ENCODE measurements at regions not wholly inside any gene's neighbourhood (a gene's known extent, or its start where the extent isn't known, plus 50 kb on each side); places are given as distances from the start of the nearest gene placed in this dataset.

DNA sequence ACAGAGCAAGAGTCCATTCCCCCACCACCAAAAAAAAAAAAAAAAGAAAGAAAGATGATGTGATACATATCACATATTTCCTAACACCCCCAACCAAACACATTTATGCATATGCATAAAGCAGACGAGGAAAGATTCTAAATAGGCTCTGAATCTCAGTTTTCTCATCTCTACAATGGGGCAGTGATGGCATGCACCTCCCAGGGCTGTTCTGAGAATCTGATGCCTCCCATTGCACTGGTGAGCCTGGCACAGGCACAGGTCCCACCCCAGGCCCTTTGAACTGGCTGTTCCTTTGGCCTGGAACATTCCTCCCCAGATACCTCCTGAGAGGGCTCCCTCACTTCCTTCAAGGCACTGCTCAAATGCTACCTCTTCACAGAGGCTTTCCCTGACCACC lies 116.5 kb downstream of the C9orf50 start:
- DNase-seq, result no peak

DNA sequence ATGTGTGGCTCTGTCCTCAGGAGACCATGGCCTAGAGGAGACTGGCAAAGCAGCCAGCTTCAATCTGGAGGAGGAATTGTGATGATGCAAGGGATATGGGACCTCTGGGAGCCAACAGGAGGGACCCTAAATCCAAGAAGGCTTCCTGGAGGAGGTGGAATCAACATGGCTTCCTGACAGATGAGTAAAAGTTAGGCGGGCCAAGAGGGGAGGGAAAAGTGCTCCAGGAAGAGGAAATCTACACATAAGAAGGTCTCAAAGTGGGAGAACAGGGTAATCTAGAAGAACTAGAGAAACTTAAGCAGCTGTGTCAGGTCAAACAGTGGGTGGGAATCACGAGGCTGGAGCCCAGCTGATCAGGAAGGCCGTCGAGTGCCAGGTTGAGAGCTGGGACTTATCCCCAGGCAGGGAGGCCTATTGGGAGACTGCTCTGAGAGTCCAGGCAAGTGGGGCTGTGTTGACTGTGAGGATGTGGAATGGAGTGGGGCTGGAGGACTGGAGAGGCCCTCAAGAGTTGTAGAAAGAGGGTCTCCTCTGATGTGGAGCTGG lies 119.1 kb downstream of the C9orf50 start:
- DNase-seq, result no peak

DNA sequence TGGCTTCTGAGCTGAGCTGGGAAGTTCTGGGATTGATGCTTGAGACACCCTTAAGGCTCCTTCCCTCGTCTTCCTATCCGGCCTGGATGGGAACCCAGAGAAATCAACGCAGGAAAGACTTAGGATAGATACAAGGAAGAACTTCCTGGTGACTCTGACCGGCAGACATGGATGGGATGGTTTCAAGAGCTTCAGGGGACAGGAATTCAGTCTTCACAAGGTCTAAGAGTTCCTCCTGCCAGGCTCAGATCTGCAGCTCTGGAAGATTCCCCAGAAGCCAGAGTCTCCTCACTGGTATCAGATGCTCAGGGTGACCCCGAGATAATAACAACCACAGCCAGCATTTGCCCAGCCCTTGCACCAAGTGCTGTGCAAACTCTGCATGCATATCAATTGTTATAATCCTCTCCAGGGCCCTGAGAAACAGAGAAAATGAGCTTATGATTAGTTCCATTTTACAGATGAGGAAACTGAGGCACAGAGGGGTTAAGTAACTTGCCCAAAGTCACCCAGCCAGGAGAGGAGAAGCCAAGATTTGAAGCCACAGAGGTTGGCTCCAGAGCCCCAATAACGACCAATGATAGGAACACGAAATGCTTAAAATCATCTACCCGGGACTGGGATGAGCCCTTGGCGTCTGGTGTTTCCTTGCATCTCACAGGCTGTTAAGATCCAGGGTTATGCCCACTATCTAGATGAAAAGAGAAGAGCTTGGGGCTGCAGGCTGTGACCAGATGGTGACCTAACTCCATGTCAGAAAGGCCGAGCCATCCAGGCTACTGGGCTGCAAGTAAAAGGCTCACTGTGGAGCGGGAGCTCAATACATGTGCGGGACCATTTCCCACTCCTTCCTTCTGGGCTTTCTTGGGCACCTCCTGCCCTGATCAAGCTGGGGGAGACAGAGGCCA lies 119.8 kb downstream of the C9orf50 start:
- no peak for DNase-seq

DNA sequence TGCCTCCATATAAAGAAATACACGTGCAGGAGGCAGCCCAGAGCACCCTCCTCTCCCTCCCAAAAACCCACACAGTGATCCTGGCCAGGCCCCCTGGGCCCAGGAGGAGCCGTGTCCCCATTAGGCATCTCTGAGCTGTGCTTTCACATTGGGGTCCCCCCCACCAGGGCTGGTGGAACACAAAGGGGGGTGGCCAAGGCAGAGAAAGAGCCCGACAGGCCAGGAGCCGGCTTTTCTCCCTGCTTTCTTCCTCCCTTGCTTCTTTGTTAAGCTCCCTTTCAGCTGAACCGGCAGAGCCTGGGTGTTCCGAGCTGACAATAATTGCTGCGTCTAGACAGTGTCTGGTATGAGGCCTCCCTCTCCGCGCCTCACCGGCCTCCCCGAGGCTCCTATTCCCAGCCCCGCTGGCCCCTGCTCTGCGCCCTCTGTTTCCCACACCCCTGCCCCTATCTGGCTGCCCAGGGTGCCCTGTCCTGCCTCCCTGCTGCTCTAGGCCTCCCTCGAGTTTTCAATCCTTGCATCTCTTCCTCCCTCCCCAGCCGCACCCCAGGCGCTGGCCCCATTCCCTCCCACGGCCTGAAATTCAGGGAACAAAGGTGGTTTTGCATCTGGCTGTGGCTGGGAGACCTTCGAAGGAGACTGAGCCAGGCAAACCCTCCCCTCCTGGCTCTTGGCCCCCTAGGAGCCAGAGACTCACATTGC lies 120.6 kb downstream of the C9orf50 start:
- no peak for DNase-seq

DNA sequence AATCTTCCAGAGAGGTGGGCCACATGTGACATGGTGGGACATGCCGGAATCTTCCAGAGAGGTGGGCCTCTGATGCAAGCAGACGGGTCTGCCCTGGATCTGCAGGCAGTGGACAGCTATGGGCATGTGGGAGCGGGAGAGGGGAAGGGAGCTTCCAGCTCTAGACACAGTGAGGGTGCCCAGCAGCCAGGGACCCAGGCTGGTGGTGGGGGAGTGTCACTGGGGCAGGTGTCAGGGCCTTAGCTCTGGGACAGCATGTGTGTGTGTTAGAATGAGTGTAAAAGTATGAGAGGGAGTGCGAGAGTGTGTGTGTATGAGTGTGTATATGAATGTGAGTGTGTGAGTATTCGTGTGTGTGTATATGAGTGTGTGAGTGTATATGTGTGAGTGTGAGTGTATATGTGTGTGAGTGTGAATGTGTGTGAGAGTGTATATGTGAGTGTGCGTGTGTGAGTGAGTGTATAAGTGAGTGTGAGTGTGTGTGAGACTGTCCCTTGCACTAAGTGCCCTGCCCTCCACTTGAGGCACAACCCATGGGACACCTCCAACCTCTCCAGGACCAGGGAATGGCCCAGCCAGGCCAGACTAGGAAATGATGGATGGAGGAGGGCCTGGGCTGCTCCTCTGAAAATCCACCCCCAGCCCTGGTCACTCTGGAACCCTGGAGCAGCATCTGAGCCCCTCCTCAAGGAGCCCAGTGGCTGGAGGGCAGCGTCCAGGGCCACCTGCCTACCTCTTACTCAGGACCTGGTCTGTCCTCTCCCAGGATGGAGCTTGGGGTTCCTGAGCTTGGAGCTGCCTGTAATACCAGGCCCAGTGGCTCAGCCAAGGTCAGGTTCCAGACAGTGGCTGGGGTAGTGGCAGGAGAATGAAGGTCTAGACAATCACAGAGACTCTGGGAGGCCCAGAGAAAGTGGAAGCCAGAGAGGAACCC lies 122.2 kb downstream of the C9orf50 start:
- no peak for DNase-seq

DNA sequence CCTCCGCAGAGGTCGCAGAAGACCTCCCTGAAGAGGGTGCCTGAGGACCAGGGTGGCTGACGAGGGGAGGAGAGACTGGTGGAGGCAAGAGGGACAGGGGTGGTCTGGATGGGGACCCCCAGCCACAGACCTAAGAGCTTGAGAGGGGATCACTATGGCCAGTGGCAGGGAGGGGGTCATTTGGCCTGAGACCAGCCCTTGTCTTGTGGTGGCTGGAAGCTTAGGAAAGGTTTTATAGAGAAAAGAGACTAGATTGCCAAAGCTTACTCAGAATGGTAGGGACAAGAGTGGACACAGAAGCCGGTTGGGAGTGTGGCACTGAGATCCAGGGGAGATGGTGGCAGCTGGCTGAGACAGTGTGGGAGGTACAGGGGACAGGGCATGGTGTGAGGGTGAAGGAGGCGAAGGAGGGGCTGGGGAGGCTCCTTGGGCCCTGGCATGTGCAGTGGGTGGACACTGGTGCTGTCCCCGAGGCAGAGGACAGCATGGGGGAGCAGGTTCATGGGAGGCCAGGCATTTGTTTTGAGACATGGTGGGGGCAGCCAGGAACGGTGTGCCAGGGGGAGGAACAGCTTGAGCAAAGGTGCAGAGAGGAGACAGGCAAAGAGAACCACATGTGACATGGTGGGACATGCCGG lies 123.0 kb downstream of the C9orf50 start:
- DNase-seq, result no peak

DNA sequence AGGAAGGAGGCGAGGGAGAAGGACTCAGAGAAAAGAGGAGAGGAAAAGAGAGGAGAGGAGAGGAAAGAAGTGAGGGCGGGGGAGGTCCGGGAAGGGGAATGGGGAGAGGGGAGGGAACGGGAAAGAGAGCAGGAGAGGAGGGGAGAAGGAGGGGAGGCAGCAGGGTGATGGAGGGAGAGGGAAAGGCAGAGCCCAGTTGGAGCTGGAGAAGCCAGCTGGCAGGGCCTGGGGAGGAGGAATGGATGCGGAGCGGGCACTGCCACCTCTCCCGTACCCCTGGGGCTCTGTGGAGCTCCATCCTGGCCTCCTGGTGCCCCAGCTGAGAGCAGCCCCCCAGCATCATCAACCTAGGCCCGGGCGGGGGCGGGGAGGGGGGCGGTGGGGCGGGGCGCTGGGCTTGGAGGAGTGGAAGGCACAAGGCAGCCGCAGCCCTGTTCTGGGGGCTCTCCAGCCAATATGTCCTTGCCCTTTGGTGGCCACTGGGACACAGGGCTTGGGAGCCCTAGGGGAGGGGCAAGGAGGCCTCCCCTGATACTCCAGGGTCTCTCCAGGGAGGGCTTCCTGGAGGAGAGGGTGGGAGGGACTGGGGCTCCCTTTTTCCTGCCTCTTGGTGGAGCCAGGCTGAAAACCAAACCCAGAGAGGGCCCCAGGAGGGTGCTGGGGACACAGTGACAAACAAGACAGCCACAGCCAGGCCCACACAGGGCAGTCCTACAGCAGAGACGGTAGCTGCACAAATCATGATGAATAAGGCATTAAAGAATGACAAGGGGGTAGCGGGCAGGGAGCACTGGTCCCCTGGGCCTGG lies 123.7 kb downstream of the C9orf50 start:
- peak; percentile 59 for DNase-seq

DNA sequence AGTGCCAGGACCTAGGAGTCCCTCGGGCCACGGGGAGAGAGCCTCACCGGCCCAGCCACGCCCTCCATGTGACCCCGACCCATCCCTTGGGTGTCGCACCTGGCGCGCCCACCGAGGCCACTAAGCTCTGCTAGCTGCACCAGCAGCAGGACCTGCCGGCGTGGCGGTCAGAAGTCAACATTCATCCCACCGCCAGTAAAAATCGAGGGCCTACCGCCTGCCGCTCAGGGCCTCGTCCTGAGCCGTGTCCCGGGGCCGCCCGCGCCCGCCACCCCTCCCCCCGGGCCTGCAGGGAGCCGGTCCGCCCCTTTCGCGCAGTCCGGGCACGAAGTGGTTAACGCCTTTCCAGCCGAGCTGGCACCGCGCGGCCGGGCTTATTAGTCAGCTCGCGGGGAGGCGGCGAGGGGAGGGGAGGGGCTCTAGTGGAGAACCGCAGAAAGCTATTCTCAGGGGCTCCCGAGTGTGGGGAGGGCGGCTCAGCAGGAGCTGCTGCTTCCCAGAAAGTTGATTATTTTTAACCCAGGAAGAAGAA lies 124.4 kb downstream of the C9orf50 start:
- no peak for DNase-seq

DNA sequence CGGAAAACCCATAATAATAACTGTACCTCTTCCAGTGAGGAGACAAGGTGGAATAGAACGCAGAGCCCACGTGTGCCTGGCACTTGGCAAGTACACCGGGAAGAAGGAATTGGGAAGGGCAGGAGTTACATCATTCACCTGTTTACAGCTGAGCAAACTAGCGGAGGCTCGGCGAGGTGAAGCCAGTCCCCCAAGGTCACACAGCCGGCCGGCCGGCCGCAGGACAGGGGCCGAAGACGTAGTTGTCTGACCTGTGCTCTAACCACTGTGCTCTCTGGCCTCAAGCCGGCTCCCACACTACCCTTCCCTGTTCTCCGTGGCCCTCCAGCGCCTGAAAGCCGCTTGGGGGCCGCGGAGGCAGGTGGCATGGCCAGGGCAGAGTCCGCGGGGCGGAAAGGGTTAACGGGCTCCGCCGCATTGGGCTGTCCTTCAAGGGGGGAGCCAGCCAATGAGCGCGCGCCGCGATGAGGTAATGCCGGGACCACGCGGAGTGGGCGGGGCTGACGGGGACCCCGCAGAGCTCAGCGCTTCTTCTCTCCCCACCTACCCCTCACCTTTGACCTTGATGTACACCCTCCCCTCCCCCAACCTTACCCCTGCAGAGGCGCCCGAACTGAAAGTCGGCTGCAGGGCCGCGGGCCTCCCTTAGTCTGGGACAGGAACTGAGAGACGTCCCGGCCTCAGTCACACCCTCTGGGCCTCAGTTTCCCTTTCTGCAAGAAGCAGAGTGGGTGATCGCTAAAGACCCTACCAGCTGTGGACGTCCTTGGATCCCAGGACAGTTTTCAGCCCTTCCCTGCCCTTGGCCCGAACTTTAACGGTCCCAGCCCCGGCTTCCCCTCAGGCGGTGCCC lies 125.1 kb downstream of the C9orf50 start:
- DNase-seq, result no peak

DNA sequence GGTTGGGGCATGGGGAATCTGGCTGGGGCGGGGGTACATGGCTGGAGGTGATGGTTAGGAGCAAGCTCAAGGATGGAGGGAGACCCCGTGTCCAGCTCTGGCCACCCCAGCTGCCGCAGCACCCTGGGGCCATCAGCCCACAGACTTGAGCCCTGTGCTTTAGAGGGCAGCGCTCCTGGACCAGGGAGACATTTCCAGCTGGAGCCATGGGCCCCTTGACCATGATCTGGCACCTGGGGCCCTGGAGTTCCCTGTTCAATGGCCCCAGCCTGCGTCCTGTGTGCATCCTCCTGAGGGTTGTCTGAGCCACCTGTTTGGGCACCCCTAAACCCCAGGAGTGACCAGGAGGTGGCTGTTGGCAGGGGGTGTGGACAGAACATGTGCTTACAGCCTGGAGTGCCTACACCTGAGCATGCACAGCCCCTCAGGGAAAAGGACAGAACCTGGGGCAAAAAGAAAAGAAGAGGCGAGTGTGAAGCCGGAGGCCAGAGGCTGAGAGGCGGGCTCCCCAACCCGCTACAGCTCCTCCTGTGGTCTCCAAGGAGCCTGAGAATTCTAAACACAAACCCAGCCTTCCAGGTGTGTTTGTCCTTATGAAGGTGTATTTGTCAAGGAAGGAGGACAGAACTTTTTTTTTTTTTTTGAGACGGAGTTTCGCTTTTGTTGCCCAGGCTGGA lies 126.7 kb downstream of the C9orf50 start:
- DNase-seq, result no peak

DNA sequence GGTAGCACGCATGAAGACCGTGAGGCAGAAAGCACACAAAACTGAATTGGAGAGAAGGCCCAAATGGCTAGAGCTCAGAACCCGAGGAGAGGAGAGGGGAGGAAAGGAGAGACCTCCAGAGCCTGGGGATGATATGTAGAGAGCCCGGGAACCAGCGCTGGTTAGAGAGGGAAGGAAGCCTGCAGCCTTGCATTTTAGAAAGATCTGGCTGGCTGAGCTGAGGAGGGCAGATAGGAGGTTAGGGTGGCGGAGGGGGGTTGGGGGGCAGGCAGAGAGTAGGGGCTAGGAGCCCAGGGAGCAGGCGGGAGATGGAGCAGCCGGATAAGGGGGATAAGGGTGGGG lies 127.2 kb downstream of the C9orf50 start:
- no peak for DNase-seq

DNA sequence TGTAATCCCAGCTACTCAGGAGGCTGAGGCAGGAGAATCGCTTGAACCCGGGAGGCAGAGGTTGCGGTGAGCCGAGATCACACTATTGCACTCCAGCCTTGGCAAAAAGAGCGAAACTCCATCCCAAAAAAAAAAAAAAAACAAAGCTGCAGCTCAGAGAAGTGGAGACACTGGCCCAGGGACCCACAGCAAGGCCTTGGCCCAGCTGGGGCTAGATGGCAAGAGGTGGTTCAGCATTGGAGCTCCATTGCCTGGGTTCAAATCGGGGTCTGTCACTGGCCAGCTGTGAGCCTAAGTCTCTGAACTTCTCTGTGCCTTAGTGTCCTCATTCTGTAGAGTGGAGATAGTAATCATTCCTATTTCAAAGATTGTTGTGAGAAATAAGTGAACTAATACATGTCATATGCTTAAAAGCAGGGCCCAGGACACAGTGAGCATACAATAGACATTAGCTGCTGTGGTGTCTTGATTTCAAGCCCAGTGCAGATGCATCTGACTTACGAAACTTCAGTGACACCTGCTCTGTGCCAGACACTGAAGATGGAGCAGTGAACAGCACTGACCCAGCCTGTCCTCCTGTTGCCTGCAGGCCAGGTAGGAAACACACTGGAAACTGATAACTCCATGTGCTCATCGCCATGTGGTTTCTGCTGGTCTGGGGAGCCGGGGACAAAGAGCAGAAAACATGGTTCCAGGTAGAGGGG lies 127.7 kb downstream of the C9orf50 start:
- DNase-seq, result no peak

DNA sequence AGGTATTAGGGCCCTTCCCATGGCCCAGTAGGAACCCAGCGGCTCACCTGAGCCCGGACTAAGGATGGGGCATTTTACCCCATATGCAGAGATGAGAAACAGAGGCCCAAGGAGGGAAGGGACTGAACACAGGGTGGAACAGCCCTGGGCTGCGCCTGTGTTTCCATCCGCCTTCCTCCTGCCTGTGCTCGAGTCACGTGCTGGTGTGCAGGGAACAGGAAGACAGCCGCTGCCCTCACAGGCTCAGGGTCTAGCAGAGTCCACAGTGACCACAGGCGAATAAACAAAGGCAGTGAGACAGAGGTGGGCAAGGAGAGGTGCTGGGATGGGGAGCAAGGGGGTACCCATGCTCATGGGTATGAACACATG lies 129.4 kb downstream of the C9orf50 start:
- no peak for DNase-seq

DNA sequence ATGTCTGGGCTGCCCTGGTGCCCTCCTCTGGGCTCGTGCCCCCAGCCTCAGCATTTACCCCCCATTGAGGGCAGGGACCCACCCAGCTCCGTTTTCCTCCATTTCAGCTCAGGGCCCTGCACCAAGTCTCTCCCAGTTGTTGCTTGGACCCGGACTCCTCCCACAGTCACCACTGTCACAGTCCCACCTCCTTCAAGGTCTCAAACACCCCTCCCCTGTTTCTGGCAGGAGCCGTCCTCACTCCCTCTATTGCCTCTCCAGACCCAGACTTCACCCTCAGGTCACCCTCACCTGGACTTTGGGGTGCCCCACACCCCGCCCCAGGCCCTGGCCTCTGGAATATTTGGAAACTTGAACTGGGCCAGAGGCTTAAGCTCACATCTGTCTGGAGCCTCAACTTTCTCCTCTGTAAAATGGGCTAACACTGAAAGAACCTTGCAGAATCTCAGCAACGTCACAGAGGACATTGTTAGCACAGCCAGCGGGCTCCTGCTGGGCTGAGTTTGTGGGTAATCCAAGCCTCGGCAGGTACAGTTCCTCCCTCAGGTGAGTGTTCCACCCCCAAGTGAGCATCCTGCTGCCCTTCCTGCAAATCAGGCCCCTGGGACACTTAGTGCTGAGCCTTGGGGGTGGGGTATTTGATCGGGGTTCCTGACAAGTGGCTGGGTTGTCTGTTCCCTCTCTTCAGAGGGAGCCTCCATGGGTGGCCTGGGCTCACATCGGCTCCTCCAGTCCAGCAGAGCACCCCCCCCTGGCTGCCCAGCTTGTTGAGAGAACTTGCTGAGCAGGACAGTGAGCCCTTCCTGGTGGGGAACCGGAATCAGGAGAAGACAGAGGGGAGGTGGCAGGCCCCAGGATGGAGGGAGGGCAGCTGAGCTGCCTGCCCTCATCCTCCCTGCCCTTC lies 130.1 kb downstream of the C9orf50 start:
- DNase-seq, result no peak

DNA sequence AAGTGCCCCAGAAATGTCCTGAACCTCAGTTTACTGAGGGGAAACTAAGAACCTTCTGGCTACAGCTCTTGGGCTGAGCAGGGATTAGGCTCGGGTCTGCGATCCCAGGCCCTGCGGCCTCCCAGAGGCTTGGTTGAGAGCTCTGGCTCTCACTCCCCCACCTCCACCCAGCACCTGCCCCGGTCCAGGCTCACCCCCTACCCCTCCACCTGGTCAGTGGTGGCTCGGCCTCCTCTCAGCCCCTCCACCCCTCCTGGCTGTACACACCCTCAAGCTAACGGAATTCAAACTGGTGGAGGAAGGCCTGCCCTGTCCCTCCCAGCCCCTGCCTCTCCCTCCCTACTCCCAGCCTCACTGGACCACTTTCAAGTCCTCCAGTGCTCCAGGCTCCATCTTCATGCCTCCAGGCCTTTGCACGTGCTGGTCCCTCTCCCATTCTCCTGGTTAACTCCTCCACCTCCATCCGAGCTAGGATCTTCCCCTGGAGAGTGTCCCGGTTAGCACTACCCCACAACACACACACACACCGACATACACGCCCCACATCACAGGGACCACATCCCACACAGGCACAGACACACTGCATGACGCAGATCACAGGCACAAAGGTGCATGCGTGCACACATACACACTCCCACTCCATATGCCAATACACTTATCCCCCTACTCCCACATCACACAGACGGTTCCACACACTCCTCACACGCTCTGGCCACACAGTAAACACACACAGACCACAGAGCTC lies 130.9 kb downstream of the C9orf50 start:
- DNase-seq, result no peak

DNA sequence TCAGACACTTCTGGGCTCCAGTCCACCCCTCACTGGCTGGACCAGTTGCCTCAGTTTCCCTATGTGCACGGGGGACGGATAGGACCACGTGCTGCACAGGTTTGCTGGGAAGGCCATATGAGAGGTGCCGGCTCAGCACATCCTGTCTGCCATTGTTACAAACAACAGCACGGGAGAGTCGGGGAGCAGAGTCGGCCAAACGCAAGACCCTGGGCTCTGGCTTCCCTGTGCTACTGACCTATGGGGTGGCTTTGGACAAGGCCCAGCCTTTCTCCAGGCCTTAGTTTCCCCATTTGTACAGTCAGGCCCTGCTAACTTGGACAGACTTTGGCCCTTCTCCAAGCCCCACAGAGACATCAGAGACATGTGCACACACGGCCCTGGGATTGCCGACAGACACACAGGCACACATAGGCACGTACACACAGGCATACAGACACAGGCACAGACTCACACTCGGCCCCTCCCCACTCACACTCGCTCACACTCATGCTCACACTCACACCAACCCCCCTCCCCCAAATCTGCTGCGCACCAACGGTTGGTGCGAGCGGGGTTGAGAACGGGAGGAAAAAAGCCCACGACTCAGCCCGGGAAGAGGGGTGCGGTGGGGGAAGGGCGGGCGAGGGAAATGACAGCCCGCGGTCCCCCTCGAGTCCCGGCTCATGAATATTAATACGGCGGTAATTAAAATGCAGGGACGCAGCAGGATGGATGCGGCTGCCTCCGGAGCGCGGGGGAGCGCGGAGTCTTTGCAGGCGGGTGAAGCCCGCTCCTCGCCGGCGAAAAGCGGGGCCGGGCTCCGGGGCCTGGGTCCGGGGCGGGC lies 133.0 kb downstream of the C9orf50 start:
- no peak for DNase-seq
